K562 (cell line): ENCODE measurements at regions not wholly inside any gene's neighbourhood (a gene's known extent, or its start where the extent isn't known, plus 50 kb on each side); places are given as distances from the start of the nearest gene placed in this dataset.

Experiments used
- ATAC-seq: fragments of 200-7000 bp; cut with Tn5 transposase; 3 replicates; pipeline ENCODE4 v1.9.1; 2020; ENCODE audit warnings: moderate library complexity
- BruUV-seq: library from RNA; stranded (reverse); fragments of 400-500 nt; replicated peaks from 2 replicates; lab custom pipeline; 2021; lab: Mats Ljungman, UMichigan
- CTCF ChIA-PET: fragments of 300-600 bp; formaldehyde crosslinking; extraction: SDS; loops from one replicate; lab custom pipeline; 2021; ENCODE audit warnings: low intra/inter-chr PET ratio; lab: Yijun Ruan, JAX
- POLR2A ChIA-PET: fragments of 300-600, 350-650 bp; sonication (Branson Sonifier 250); formaldehyde crosslinking; extraction: SDS; loops from one replicate; lab custom pipeline; 2021; ENCODE audit warnings: antibody characterized with exemption, inconsistent platforms; lab: Yijun Ruan, JAX
- DNase-seq, 4 experiments: peaks; one replicate each; pipeline versions ENCODE4 v3.0.0 to v3.0.0-alpha.2; 2011 to 2018; ENCODE audit warnings: low spot score in 3 of 4, mixed read lengths in 3 of 4; ENCODE audit errors: extremely low read depth in 1 of 4
- FAIRE-seq: peaks from 2 replicates; lab custom pipeline; 2011; peaks lifted over from hg19 to GRCh38; lab: Jason Lieb, UNC
- H2AFZ ChIP-seq: 2 replicates; pipeline ENCODE4 v1.6.0; 2011; ENCODE audit warnings: low read depth, low read length, control low read depth, inconsistent platforms
- H3K27ac ChIP-seq: fragments of 200-600 bp; 3 replicates; pipeline ENCODE4 v1.8.0; 2011; ENCODE audit warnings: low read depth, mild to moderate bottlenecking, control low read depth, inconsistent platforms, low read length, moderate library complexity, mixed read lengths; ENCODE audit errors: extremely low read depth
- H3K27me3 ChIP-seq, 2 experiments: fragments of 300-600 bp in 1 of 2; 2 replicates in 1 of 2; 3 replicates in 1 of 2; pipeline versions ENCODE4 v1.6.0 to v1.8.0; 2011; ENCODE audit warnings: inconsistent platforms in 2 of 2, low read length in 2 of 2, mild to moderate bottlenecking in 1 of 2, mixed read lengths in 1 of 2, moderate library complexity in 1 of 2; ENCODE audit not compliant: control insufficient read depth in 2 of 2, insufficient read depth in 2 of 2
- H3K36me3 ChIP-seq: fragments of 300-600 bp; 3 replicates; pipeline ENCODE4 v1.8.0; 2011; ENCODE audit warnings: mild to moderate bottlenecking, low read length, inconsistent platforms; ENCODE audit not compliant: control insufficient read depth, insufficient read depth
- H3K4me1 ChIP-seq, 2 experiments: fragments of 200-600 bp in 1 of 2; replicated peaks in 1 of 2; 2 replicates in 1 of 2; 3 replicates in 1 of 2; pipeline versions ENCODE4 v1.5.1 to v1.8.0; 2011; ENCODE audit warnings: inconsistent platforms in 2 of 2, low read length in 2 of 2, mild to moderate bottlenecking in 1 of 2, mixed read lengths in 1 of 2, moderate library complexity in 1 of 2; ENCODE audit not compliant: control insufficient read depth in 2 of 2, insufficient read depth in 2 of 2
- H3K4me2 ChIP-seq: 2 replicates; pipeline ENCODE4 v1.6.1; 2011; ENCODE audit warnings: low read length, control low read depth, inconsistent platforms, mixed read lengths; ENCODE audit not compliant: insufficient read depth
- H3K4me3 ChIP-seq: fragments of 200-600 bp; sonication (generic), shearing (Covaris generic); 2 replicates; pipeline ENCODE4 v1.5.1; 2016; ENCODE audit warnings: control low read depth, inconsistent platforms
- H3K79me2 ChIP-seq: fragments of 200-600 bp; 3 replicates; pipeline ENCODE4 v1.8.0; 2011; ENCODE audit warnings: low read length, inconsistent platforms; ENCODE audit not compliant: control insufficient read depth, insufficient read depth
- H3K9ac ChIP-seq, 2 experiments: 2 replicates each; pipeline versions ENCODE4 v1.6.0 to v1.6.1; 2011; ENCODE audit warnings: low read depth in 2 of 2, low read length in 2 of 2, control low read depth in 1 of 2, inconsistent platforms in 1 of 2, mild to moderate bottlenecking in 1 of 2, mixed read lengths in 1 of 2; ENCODE audit not compliant: insufficient read depth in 1 of 2
- H3K9me1 ChIP-seq: one replicate; pipeline ENCODE4 v1.6.0; 2011; ENCODE audit warnings: inconsistent platforms, mild to moderate bottlenecking, low read length, moderate library complexity; ENCODE audit not compliant: control insufficient read depth, insufficient read depth
- H3K9me3 ChIP-seq: replicated peaks from 2 replicates; pipeline ENCODE4 v1.5.1; 2011; ENCODE audit warnings: low read depth, low read length, inconsistent platforms; ENCODE audit not compliant: control insufficient read depth, insufficient read depth
- H4K20me1 ChIP-seq: replicated peaks from 2 replicates; pipeline ENCODE4 v1.6.1; 2011; ENCODE audit warnings: low read length, inconsistent platforms, mixed read lengths; ENCODE audit not compliant: control insufficient read depth, insufficient read depth
- BDP1 ChIP-seq: IDR thresholded peaks from 3 replicates; pipeline ENCODE4 v1.6.1; 2011; ENCODE audit not compliant: insufficient read length, insufficient read depth
- BMI1 ChIP-seq: fragments of 150-350 bp; IDR thresholded peaks from 2 replicates; pipeline ENCODE4 v1.6.1; 2014; ENCODE audit warnings: low read length
- BRCA1 ChIP-seq, 2 experiments: fragments of 450-650 bp in 1 of 2; sonication (generic) in 1 of 2; formaldehyde crosslinking in 1 of 2; IDR thresholded peaks; 2 replicates each; pipeline versions ENCODE4 v1.5.0 to v1.6.1; 2017 to 2020; ENCODE audit warnings: mild to moderate bottlenecking in 1 of 2, missing genetic modification reagents in 1 of 2
- CTCF ChIP-seq, 3 experiments: IDR thresholded peaks in 2 of 3; conservative IDR thresholded peaks in 1 of 3; 2 replicates each; pipeline ENCODE4 v1.5.1; 2011 to 2012; ENCODE audit warnings: low read length in 3 of 3, mild to moderate bottlenecking in 3 of 3, control low read depth in 2 of 3, improper control_type of control experiment in 1 of 3, inconsistent platforms in 1 of 3, low read depth in 1 of 3, mixed read lengths in 1 of 3, moderate library complexity in 1 of 3; ENCODE audit not compliant: insufficient read depth in 2 of 3
- E2F8 ChIP-seq: fragments of 450-650 bp; IDR thresholded peaks from 2 replicates; pipeline ENCODE4 v1.7.1; 2018; ENCODE audit warnings: mild to moderate bottlenecking, low read depth; ENCODE audit not compliant: partially characterized antibody
- FOXO4 ChIP-seq: fragments of 450-650 bp; formaldehyde crosslinking; IDR thresholded peaks from 2 replicates; pipeline ENCODE4 v1.4.0; 2020; ENCODE audit warnings: mild to moderate bottlenecking, moderate library complexity
- NR4A1 ChIP-seq, 2 experiments: fragments of 250-450 bp in 1 of 2; fragments of 450-650 bp in 1 of 2; sonication (Bioruptor Pico) in 1 of 2; IDR thresholded peaks; 2 replicates each; pipeline versions ENCODE4 v1.4.0 to v1.6.1; 2016 to 2020; ENCODE audit warnings: mild to moderate bottlenecking in 2 of 2, missing compliant biosample characterization in 1 of 2, missing genetic modification characterization in 1 of 2, moderate library complexity in 1 of 2
- PTTG1 ChIP-seq: fragments of 450-650 bp; IDR thresholded peaks from 2 replicates; pipeline ENCODE4 v1.6.1; 2016; ENCODE audit warnings: low read depth, mild to moderate bottlenecking, missing genetic modification characterization, missing compliant biosample characterization
- SMAD3 ChIP-seq: fragments of 450-650 bp; formaldehyde crosslinking; conservative IDR thresholded peaks from 2 replicates; pipeline ENCODE4 v1.4.0; 2020; ENCODE audit warnings: mild to moderate bottlenecking
- SREBF1 ChIP-seq: fragments of 150-350 bp; IDR thresholded peaks from 2 replicates; pipeline ENCODE4 v1.6.1; 2014; ENCODE audit warnings: antibody characterized with exemption, low read depth, low read length, borderline replicate concordance
- THRAP3 ChIP-seq: fragments of 450-650 bp; IDR thresholded peaks from 2 replicates; pipeline ENCODE4 v1.6.1; 2016; ENCODE audit warnings: mild to moderate bottlenecking, inconsistent platforms, borderline replicate concordance
- ZNF23 ChIP-seq: fragments of 250-450 bp; sonication (Bioruptor Pico); IDR thresholded peaks from 2 replicates; pipeline ENCODE4 v1.4.0; 2020; ENCODE audit warnings: mild to moderate bottlenecking
- ZNF589 ChIP-seq: fragments of 200-800 bp; sonication (Bioruptor generic); IDR thresholded peaks from 2 replicates; pipeline ENCODE4 v1.6.1; 2016; ENCODE audit warnings: low read depth, missing genetic modification characterization, missing compliant biosample characterization
- WGBS: fragments of 100-300 bp; shearing (Covaris generic); methylation state at CpG from one replicate; pipeline ENCODE4 v1.1.6; 2016; ENCODE audit warnings: low coverage, mixed read lengths; ENCODE audit not compliant: insufficient coverage; ENCODE audit errors: missing lambda C conversion rate; 5-methylcytosine and 5-hydroxymethylcytosine counted together
- in situ Hi-C: fragments of 300-500 bp; cut with MboI; formaldehyde crosslinking; loops from 4 replicates; pipeline ENCODE4 v1.15.0; 2018; ENCODE audit warnings: inconsistent platforms, mixed read lengths
- intact Hi-C: fragments of 100-400 bp; cut with micrococcal nuclease; formaldehyde crosslinking; loops from 2 replicates; pipeline ENCODE4 v1.14.2; 2022
- TF ChIP-seq, protein P1 (sequence below): fragments of 250-450 bp; sonication (Bioruptor Pico); IDR thresholded peaks from 2 replicates; pipeline ENCODE4 v1.5.0; 2022; ENCODE audit warnings: mild to moderate bottlenecking

- no peaks in the 10 kb centered on the region for H3K79me2 ChIP-seq
- no peaks in the 10 kb centered on the region for H4K20me1 ChIP-seq
- FAIRE-seq, result no peak
- no peaks in the 10 kb centered on the region for H3K36me3 ChIP-seq
- no peak overlapping the region for H3K27ac ChIP-seq
- in situ Hi-C loops (no loop called here), intact Hi-C loops (no loop called here)
- WGBS, result 73% methylated on average over 5 of the region's 6 CpGs
- H3K27me3 ChIP-seq, result no peaks in the 10 kb centered on the region
- POLR2A ChIA-PET, result no interaction called here
- H3K9me3 ChIP-seq, result no peaks in the 10 kb centered on the region
- no peaks in the 10 kb centered on the region for H3K9me1 ChIP-seq
- no peak for DNase-seq
- peak overlapping the region; percentile 51; the same call in 1 of the 2 replicates for H2AFZ ChIP-seq
- no peak overlapping the region for H3K9ac ChIP-seq
- CTCF ChIA-PET, result no interaction called here
- H3K4me2 ChIP-seq, result no peak overlapping the region
- no peak overlapping the region for H3K4me3 ChIP-seq
- BruUV-seq, result no TSS peak
- peaks cover 0 to 6% of the 10 kb centered on the region in 2 experiments; a peak in 2 of 5 replicates for H3K4me1 ChIP-seq
- no peak for ATAC-seq
- TF ChIP-seq CTCF (IDR thresholded peaks at IDR 0.05 in 2 of 3, conservative IDR thresholded peaks at IDR 0.05 in 1 of 3; ENCODE audit: insufficient read depth in 2 of 3, low read depth in 1 of 3, low read length in 3 of 3) (no peak), BRCA1 (IDR thresholded peaks at IDR 0.05) (no peak), BRCA1 (CRISPR knock-in tag; IDR thresholded peaks at IDR 0.05) (no peak), PTTG1 (no peak), SREBF1 (no peak), NR4A1 (CRISPR knock-in tag; IDR thresholded peaks at IDR 0.05) (no peak), NR4A1 (tag; IDR thresholded peaks at IDR 0.05) (no peak), E2F8 (no peak), ZNF23 (no peak), SMAD3 (CRISPR knock-in tag) (no peak), FOXO4 (CRISPR knock-in tag) (no peak), BDP1 (no peak), ZNF589 (CRISPR knock-in tag) (no peak), BMI1 (no peak), THRAP3 (no peak)
- TF ChIP-seq, protein P1, sequence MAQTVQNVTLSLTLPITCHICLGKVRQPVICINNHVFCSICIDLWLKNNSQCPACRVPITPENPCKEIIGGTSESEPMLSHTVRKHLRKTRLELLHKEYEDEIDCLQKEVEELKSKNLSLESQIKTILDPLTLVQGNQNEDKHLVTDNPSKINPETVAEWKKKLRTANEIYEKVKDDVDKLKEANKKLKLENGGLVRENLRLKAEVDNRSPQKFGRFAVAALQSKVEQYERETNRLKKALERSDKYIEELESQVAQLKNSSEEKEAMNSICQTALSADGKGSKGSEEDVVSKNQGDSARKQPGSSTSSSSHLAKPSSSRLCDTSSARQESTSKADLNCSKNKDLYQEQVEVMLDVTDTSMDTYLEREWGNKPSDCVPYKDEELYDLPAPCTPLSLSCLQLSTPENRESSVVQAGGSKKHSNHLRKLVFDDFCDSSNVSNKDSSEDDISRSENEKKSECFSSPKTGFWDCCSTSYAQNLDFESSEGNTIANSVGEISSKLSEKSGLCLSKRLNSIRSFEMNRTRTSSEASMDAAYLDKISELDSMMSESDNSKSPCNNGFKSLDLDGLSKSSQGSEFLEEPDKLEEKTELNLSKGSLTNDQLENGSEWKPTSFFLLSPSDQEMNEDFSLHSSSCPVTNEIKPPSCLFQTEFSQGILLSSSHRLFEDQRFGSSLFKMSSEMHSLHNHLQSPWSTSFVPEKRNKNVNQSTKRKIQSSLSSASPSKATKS (CRISPR knock-in tag), result no peak
Observed at GRCh38 chr2:230644356-230644935, 68.2 kb upstream of the CAB39 start.
